ENCODE measurements at regions not wholly inside any gene's neighbourhood (a gene's known extent, or its start where the extent isn't known, plus 50 kb on each side); places are given as distances from the start of the nearest gene placed in this dataset.

DNA sequence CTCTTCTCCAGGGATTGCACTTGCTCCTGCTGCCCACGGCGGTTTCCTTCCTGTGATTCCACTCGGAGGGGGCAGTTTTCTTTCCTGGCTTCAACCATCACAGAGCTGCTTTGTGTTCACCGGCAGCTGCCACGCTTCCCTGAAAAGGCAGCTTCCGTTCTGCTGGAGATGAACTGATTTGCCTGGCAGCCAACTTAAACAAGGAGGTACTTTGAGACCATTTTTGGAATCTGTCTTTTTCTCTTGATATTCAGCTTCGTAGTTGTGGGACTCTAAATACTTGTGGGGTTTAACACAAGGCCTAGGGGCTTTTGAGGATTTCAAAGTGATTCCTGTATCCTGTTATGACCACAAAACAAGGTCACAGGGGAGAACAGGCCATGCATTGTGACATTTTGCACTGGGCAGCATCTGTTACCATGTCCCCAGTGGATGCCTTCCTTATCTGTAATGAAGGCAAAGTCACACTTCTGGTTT is 192.0 kb downstream of the MTRR start:
- Histone ChIP-seq H3K27me3 (ENCODE audit: control insufficient read depth, insufficient read depth, low read length) (no peaks in the 10 kb centered on the region), H3K27ac (ENCODE audit: insufficient read depth, low read length) (no peak overlapping the region), H3K79me2 (ENCODE audit: control insufficient read depth, insufficient read depth, low read length) (no peaks in the 10 kb centered on the region), H3K36me3 (ENCODE audit: control insufficient read depth, insufficient read depth, low read length) (no peaks in the 10 kb centered on the region), H3K9me3 (ENCODE audit: control insufficient read depth, insufficient read depth, low read depth, low read length) (no peaks in the 10 kb centered on the region), H4K20me1 (ENCODE audit: control insufficient read depth, extremely low read depth, insufficient read depth, low read length) (no peaks in the 10 kb centered on the region), H3K4me3 (replicated peaks in 1 of 4; ENCODE audit: control extremely low read depth in 1 of 4, insufficient read depth in 1 of 4, low read depth in 3 of 4, low read length in 4 of 4) (no peak overlapping the region), H3K4me2 (ENCODE audit: extremely low read depth, insufficient read depth, low read length) (no peak overlapping the region), H3K9ac (ENCODE audit: insufficient read depth, low read length) (no peak overlapping the region), H2AFZ (ENCODE audit: low read length) (no peak overlapping the region), H3K4me1 (ENCODE audit: control insufficient read depth, extremely low read depth, insufficient read depth, low read length) (no peaks in the 10 kb centered on the region)
- DNase-seq (ENCODE audit: low read depth in 2 of 2) = no peak
- TF ChIP-seq, protein P1, sequence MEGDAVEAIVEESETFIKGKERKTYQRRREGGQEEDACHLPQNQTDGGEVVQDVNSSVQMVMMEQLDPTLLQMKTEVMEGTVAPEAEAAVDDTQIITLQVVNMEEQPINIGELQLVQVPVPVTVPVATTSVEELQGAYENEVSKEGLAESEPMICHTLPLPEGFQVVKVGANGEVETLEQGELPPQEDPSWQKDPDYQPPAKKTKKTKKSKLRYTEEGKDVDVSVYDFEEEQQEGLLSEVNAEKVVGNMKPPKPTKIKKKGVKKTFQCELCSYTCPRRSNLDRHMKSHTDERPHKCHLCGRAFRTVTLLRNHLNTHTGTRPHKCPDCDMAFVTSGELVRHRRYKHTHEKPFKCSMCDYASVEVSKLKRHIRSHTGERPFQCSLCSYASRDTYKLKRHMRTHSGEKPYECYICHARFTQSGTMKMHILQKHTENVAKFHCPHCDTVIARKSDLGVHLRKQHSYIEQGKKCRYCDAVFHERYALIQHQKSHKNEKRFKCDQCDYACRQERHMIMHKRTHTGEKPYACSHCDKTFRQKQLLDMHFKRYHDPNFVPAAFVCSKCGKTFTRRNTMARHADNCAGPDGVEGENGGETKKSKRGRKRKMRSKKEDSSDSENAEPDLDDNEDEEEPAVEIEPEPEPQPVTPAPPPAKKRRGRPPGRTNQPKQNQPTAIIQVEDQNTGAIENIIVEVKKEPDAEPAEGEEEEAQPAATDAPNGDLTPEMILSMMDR (conservative IDR thresholded peaks at IDR 0.05 in 1 of 2, IDR thresholded peaks at IDR 0.05 in 1 of 2; ENCODE audit: low read depth in 1 of 2, low read length in 2 of 2) = no peak
- no peak for TF ChIP-seq EZH2 (IDR thresholded peaks at IDR 0.05; ENCODE audit: low read length, missing control alignments)

DNA sequence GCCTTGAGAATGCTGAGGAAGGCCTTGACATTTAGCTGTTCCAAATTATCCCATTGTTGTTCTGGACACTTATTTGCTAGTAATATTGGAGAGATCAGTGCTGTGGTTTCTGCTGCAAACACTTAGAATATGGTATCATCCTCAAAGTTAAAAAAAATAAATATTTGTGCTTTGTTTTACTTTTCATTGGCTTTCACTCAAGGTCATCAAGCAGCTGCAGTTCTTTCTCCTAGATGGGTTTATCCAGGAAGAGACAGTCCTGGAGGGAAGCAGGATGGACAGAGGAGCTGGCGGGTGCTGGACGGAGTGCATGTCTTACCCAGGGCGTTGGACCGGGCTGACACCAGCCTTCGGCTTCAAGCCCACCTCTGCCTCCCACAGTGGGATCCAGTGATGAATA is 193.6 kb downstream of the MTRR start:
- Histone ChIP-seq H3K4me2 (ENCODE audit: extremely low read depth, insufficient read depth, low read length) (no peak overlapping the region), H3K4me1 (ENCODE audit: control insufficient read depth, extremely low read depth, insufficient read depth, low read length) (no peaks in the 10 kb centered on the region), H3K9me3 (ENCODE audit: control insufficient read depth, insufficient read depth, low read depth, low read length) (no peaks in the 10 kb centered on the region), H2AFZ (ENCODE audit: low read length) (no peak overlapping the region), H4K20me1 (ENCODE audit: control insufficient read depth, extremely low read depth, insufficient read depth, low read length) (no peaks in the 10 kb centered on the region), H3K27ac (ENCODE audit: insufficient read depth, low read length) (no peak overlapping the region), H3K9ac (ENCODE audit: insufficient read depth, low read length) (no peak overlapping the region), H3K36me3 (ENCODE audit: control insufficient read depth, insufficient read depth, low read length) (no peaks in the 10 kb centered on the region), H3K4me3 (replicated peaks in 1 of 4; ENCODE audit: control extremely low read depth in 1 of 4, insufficient read depth in 1 of 4, low read depth in 3 of 4, low read length in 4 of 4) (no peak overlapping the region), H3K27me3 (ENCODE audit: control insufficient read depth, insufficient read depth, low read length) (no peaks in the 10 kb centered on the region), H3K79me2 (ENCODE audit: control insufficient read depth, insufficient read depth, low read length) (no peaks in the 10 kb centered on the region)
- no peak for DNase-seq (ENCODE audit: low read depth in 2 of 2)
- TF ChIP-seq, protein P1 (conservative IDR thresholded peaks at IDR 0.05 in 1 of 2, IDR thresholded peaks at IDR 0.05 in 1 of 2; ENCODE audit: low read depth in 1 of 2, low read length in 2 of 2) = no peak
- no peak for TF ChIP-seq EZH2 (IDR thresholded peaks at IDR 0.05; ENCODE audit: low read length, missing control alignments)

DNA sequence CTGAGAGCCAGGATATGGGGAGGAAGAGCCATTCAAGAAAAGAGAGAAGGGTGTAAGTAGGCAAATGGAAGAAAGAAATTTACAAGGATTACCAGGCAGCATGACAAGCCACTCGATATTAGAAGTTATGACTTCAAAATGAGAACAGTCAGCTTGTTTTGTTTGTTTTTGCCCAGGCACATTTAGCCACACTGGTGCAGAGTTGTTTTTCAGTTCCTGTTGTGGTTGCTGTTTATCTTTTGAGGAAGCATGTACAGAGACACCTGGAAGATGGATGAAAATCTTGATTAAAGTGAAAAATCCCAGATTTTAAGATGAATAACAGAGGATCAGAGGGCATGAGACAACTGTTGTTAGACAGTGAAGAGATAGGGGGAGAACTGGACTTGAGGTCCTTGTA is 199.1 kb downstream of the MTRR start:
- Histone ChIP-seq H3K79me2 (ENCODE audit: control insufficient read depth, insufficient read depth, low read length) (no peaks in the 10 kb centered on the region), H3K9ac (ENCODE audit: insufficient read depth, low read length) (no peak overlapping the region), H4K20me1 (ENCODE audit: control insufficient read depth, extremely low read depth, insufficient read depth, low read length) (no peaks in the 10 kb centered on the region), H3K4me2 (ENCODE audit: extremely low read depth, insufficient read depth, low read length) (no peak overlapping the region), H2AFZ (ENCODE audit: low read length) (no peak overlapping the region), H3K9me3 (ENCODE audit: control insufficient read depth, insufficient read depth, low read depth, low read length) (no peaks in the 10 kb centered on the region), H3K4me1 (ENCODE audit: control insufficient read depth, extremely low read depth, insufficient read depth, low read length) (no peaks in the 10 kb centered on the region), H3K27ac (ENCODE audit: insufficient read depth, low read length) (no peak overlapping the region), H3K4me3 (replicated peaks in 1 of 4; ENCODE audit: control extremely low read depth in 1 of 4, insufficient read depth in 1 of 4, low read depth in 3 of 4, low read length in 4 of 4) (no peak overlapping the region), H3K36me3 (ENCODE audit: control insufficient read depth, insufficient read depth, low read length) (no peaks in the 10 kb centered on the region), H3K27me3 (ENCODE audit: control insufficient read depth, insufficient read depth, low read length) (no peaks in the 10 kb centered on the region)
- DNase-seq (ENCODE audit: low read depth in 2 of 2) = no peak
- TF ChIP-seq EZH2 (IDR thresholded peaks at IDR 0.05; ENCODE audit: low read length, missing control alignments) = no peak
- TF ChIP-seq, protein P1 (conservative IDR thresholded peaks at IDR 0.05 in 1 of 2, IDR thresholded peaks at IDR 0.05 in 1 of 2; ENCODE audit: low read depth in 1 of 2, low read length in 2 of 2) = no peak

All from fibroblast of lung (primary cell).